ENCODE measurements at regions not wholly inside any gene's neighbourhood (a gene's known extent, or its start where the extent isn't known, plus 50 kb on each side); places are given as distances from the start of the nearest gene placed in this dataset.
"Not testable (repeated sequence)": the region's sequence is repeated elsewhere in the genome, so short reads cannot be mapped to it uniquely, and the experiment has no call there.

- Histone ChIP-seq H3K4me3 (no peak overlapping the region), H3K27me3 (no peaks in the 10 kb centered on the region), H3K9me3 (no peaks in the 10 kb centered on the region), H3K36me3 (no peaks in the 10 kb centered on the region)
- no peak for DNase-seq
Measured at GRCh38 chr7:68707958-68708357, 890.3 kb upstream of the AUTS2 start.

GRCh38 chr7:68712956-68713495 is 885.2 kb upstream of the AUTS2 start:
- Histone ChIP-seq H3K27me3 (no peaks in the 10 kb centered on the region), H3K36me3 (no peaks in the 10 kb centered on the region), H3K9me3 (no peaks in the 10 kb centered on the region), H3K4me3 (no peak overlapping the region)
- DNase-seq: no peak

DNA sequence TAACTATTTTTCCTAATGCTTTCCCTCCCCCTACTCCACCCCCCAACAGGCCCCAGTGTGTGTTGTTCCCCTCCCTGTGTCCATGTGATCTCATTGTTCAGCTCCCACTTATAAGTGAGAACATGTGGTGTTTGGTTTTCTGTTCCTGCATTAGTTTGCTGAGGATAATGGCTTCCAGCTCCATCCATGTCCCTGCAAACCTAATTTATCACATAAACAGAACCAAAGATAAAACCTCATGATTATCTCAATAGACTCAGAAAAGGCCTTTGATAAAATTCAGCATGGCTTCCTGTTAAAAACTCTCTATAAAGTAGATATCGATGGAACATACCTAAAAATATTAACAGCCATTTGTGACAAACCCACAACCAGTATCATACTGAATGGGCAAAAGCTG is 884.1 kb upstream of the AUTS2 start:
- not testable (repeated sequence) for H3K27me3 ChIP-seq, DNase-seq, H3K4me3 ChIP-seq, H3K9me3 ChIP-seq, H3K36me3 ChIP-seq

DNA sequence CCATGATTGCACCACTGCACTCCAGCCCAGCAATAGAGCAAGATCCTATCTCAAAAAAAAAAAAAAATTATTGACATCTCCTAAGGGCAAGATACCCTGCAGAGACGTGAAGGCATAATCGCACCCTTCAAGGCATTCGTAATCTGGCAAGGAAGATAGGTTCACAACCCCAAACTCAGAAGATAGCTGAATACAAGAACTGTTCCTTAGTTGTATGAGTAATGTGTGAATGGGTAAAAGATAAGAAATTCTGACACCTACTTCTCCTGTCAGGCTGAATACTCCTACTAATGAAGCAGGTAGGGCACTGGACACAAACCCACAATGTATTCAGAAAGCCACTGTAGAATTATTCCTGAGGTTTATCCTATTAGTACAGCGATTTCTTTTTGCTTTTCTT is 882.4 kb upstream of the AUTS2 start:
- Histone ChIP-seq H3K36me3 (no peaks in the 10 kb centered on the region), H3K4me3 (no peak overlapping the region), H3K27me3 (no peaks in the 10 kb centered on the region), H3K9me3 (no peaks in the 10 kb centered on the region)
- no peak for DNase-seq

DNA sequence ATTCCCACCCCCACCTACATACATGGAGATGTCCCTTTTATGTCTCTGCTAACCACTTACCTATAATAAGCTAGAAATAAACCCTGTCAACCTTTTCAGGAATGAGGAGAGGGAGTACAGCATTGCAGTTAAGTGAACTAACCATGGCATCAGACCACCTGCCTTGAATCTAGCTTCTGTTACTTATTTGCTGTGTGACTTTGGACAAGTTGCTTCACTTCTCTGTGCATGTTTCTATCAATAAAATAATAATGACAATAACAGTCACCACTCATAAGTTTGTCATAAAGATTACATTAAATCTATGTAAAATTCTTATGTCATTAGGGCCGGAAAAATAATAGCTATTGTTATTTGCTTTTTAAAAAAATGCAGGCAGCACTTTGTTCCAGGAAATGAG is 881.1 kb upstream of the AUTS2 start:
- Histone ChIP-seq H3K36me3 (no peaks in the 10 kb centered on the region), H3K27me3 (no peaks in the 10 kb centered on the region), H3K4me3 (no peak overlapping the region), H3K9me3 (no peaks in the 10 kb centered on the region)
- DNase-seq: no peak

- Histone ChIP-seq H3K9me3 (no peaks in the 10 kb centered on the region), H3K27me3 (no peaks in the 10 kb centered on the region), H3K36me3 (no peaks in the 10 kb centered on the region), H3K4me3 (no peak overlapping the region)
- DNase-seq: no peak
Measured at GRCh38 chr7:68718097-68718551, 880.2 kb upstream of the AUTS2 start.

GRCh38 chr7:68720697-68721096 is 877.6 kb upstream of the AUTS2 start:
- Histone ChIP-seq H3K27me3 (no peaks in the 10 kb centered on the region), H3K36me3 (no peaks in the 10 kb centered on the region), H3K9me3 (no peaks in the 10 kb centered on the region), H3K4me3 (no peak overlapping the region)
- DNase-seq: peak; percentile 10

DNA sequence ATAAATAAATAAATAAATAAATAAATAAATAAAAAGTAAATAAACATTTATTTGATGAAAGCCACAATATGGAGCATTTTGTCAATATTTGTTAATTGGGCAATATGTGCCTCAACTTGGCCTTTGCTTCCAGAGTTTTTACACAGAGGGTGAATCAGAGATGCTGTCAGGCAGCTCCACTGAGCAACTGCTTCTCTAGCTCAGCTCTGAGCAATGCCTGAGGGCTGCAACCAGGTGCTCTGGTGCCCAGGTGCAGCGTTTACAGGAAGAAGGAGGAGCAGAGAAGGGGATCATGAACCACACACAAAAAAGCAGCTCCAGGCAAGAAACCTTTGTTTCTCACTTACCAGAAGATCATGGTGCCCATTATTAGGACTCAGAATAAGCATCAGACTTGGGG is 876.2 kb upstream of the AUTS2 start:
- Histone ChIP-seq H3K36me3 (no peaks in the 10 kb centered on the region), H3K27me3 (no peaks in the 10 kb centered on the region), H3K4me3 (no peak overlapping the region), H3K9me3 (no peaks in the 10 kb centered on the region)
- no peak for DNase-seq

DNA sequence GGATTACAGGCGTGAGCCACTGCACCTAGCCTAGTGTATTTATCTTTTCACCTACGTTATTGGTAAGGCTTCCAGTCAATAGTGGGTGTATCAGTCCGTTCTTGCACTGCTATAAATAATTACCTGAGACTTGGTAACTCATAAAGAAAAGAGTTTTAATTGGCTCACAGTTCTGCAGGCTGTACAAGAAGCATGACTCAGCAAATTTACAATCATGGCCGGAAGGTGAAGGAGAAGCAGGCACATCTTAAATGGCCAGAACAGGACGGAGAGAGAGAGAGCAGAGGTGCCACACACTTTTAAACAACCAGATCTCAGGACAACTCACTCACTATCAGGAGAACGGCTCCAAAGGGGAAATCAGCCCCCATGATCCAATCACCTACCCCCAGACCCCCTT is 873.3 kb upstream of the AUTS2 start:
- DNase-seq: no peak
- Histone ChIP-seq H3K4me3 (no peak overlapping the region), H3K36me3 (no peaks in the 10 kb centered on the region), H3K9me3 (no peaks in the 10 kb centered on the region), H3K27me3 (no peaks in the 10 kb centered on the region)

DNA sequence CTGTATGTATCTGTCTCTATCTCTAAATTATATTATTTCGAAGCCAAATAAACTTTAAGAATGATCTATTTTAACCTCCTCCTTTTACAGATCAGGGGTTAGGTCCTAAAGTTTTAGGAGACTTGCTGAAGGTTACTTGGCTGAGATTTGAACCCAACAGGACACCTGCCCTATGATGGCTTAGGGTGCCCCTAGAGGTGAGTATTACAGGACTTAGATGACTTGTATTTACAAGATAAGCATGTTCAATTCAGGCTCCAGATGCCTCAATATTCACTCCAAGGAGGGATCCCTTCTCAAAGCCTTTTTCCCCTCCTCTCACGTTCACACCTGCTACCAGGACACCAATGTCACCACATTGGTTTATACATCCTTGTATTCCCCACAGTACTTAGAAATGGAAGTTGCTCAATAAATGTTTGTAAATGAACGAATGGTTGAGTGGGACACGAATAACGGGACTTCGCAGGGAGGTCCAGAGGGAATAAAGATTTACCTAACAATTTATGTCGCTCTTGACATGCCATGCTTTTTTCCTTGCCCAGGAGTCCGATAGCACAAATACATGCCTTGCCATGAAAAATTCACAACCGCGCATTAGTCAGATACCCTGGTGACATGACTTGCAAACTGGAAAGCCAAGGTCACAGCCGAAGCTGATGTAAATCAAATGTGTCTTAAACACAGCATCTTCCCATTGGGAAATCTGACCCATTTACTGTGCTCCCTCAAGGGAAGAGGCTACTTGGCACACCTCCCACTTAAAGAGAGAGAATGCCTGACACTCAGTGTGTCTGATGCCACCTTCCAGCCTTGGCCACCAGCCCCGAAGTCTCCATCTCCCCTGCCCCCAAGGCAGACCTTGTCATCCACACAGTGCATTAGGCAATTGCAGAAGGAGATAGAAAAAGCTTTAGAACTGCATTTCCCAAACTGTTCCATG is 872.2 kb upstream of the AUTS2 start:
- no peaks in the 10 kb centered on the region for H3K27me3 ChIP-seq
- no peaks in the 10 kb centered on the region for H3K36me3 ChIP-seq
- no peak overlapping the region for H3K4me3 ChIP-seq
- no peak for DNase-seq
- no peaks in the 10 kb centered on the region for H3K9me3 ChIP-seq

- not testable (repeated sequence) for H3K9me3 ChIP-seq, H3K36me3 ChIP-seq, DNase-seq, H3K27me3 ChIP-seq, H3K4me3 ChIP-seq
Measured at GRCh38 chr7:68728720-68729119, 869.6 kb upstream of the AUTS2 start.

DNA sequence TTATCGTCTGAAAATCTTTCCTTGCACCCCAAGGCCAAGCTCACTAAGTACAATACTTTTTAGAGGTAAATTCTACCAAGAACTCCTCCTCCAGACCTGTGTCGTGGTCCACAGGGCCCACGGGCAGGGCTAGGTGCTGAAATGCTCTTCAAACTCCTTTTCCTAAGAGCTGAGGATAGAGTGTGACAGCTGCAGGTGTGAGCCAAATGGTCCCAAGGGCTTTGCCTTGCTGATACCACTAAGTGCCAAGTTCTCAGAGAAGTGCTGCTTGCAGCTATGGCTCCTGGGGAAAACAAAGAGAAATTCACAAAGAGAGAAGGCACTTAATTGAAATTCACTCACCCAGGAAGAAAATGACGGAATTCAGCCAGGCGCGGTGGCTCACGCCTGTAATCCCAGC is 868.9 kb upstream of the AUTS2 start:
- no peak overlapping the region for H3K4me3 ChIP-seq

GRCh38 chr7:68730194-68730593 is 868.1 kb upstream of the AUTS2 start:
- no peak overlapping the region for H3K4me3 ChIP-seq
- no peaks in the 10 kb centered on the region for H3K9me3 ChIP-seq
- no peaks in the 10 kb centered on the region for H3K27me3 ChIP-seq
- H3K36me3 ChIP-seq: no peaks in the 10 kb centered on the region
- DNase-seq: no peak

More for the DNA sequence above, 868.9 kb upstream of the AUTS2 start:
- no peak for DNase-seq
- H3K27me3 ChIP-seq: no peaks in the 10 kb centered on the region
- no peaks in the 10 kb centered on the region for H3K36me3 ChIP-seq
- H3K9me3 ChIP-seq: no peaks in the 10 kb centered on the region

DNA sequence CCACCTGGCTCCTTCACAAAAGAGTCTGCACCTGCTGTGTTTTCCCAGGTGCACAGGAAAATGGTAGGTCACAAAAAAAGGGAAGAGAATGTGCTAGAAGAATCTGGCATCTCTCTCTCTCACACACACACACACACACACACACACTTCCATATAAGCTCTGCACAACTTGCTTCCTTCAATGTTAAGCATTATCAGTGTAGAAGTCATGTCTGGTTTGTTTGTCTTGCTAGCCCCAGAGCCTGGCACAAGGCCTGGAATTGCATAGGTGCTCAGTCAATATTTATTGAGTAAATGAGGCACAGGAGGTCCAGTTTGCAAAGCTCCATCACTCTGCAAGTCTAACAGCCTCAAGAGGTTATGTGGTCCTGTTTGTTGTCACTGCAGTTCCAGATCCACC is 867.3 kb upstream of the AUTS2 start:
- DNase-seq: no peak

GRCh38 chr7:68733219-68734153 is 864.8 kb upstream of the AUTS2 start:
- Histone ChIP-seq H3K9me3 (no peaks in the 10 kb centered on the region), H3K27me3 (no peaks in the 10 kb centered on the region), H3K4me3 (no peak overlapping the region), H3K36me3 (no peaks in the 10 kb centered on the region)
- DNase-seq: no peak

More for the DNA sequence above, 867.3 kb upstream of the AUTS2 start:
- H3K36me3 ChIP-seq: no peaks in the 10 kb centered on the region
- no peaks in the 10 kb centered on the region for H3K27me3 ChIP-seq
- no peak overlapping the region for H3K4me3 ChIP-seq
- H3K9me3 ChIP-seq: no peaks in the 10 kb centered on the region

GRCh38 chr7:68734431-68734830 is 863.8 kb upstream of the AUTS2 start:
- Histone ChIP-seq H3K4me3 (no peak overlapping the region), H3K27me3 (no peaks in the 10 kb centered on the region), H3K36me3 (no peaks in the 10 kb centered on the region), H3K9me3 (no peaks in the 10 kb centered on the region)
- no peak for DNase-seq

GRCh38 chr7:68739306-68739705 is 859.0 kb upstream of the AUTS2 start:
- DNase-seq: no peak
- no peak overlapping the region for H3K4me3 ChIP-seq
- H3K27me3 ChIP-seq: no peaks in the 10 kb centered on the region

More at GRCh38 chr7:68739306-68739705, 859.0 kb upstream of the AUTS2 start:
- no peaks in the 10 kb centered on the region for H3K36me3 ChIP-seq
- no peaks in the 10 kb centered on the region for H3K9me3 ChIP-seq

Measured in MG63 (cell line).